ENCODE measurements at regions not wholly inside any gene's neighbourhood (a gene's known extent, or its start where the extent isn't known, plus 50 kb on each side); places are given as distances from the start of the nearest gene placed in this dataset.

- no peak for DNase-seq
- Histone ChIP-seq H3K79me1 (ENCODE audit: low read length) (no peaks in the 10 kb centered on the region), H3K4me1 (ENCODE audit: control insufficient read depth, low read depth, low read length) (no peaks in the 10 kb centered on the region), H3K9ac (ENCODE audit: low read length) (no peak overlapping the region), H3K27ac (ENCODE audit: low read depth, low read length) (no peak overlapping the region), H2BK5ac (ENCODE audit: low read length) (no peak overlapping the region), H2AK5ac (ENCODE audit: low read length) (no peak overlapping the region), H2BK120ac (ENCODE audit: low read depth, low read length) (no peak overlapping the region), H4K5ac (ENCODE audit: low read length) (no peak overlapping the region), H3K56ac (ENCODE audit: low read length) (no peak overlapping the region), H3K79me2 (ENCODE audit: control insufficient read depth, insufficient read depth, low read length) (no peaks in the 10 kb centered on the region), H2BK15ac (replicated peaks; ENCODE audit: low read depth) (no peak overlapping the region), H3K4me2 (ENCODE audit: low read length) (no peak overlapping the region), H3K36me3 (ENCODE audit: control insufficient read depth, insufficient read depth, low read length) (no peaks in the 10 kb centered on the region), H4K8ac (ENCODE audit: low read depth, low read length) (no peak overlapping the region), H3K4ac (ENCODE audit: low read depth, low read length) (no peak overlapping the region), H3K4me3 (ENCODE audit: low read length) (no peak overlapping the region), H3K18ac (ENCODE audit: low read length) (no peak overlapping the region), H3K23ac (ENCODE audit: low read length) (no peak overlapping the region), H3K27me3 (ENCODE audit: insufficient read depth, low read length, poor library complexity) (no peaks in the 10 kb centered on the region)
Measured at GRCh38 chr21:23316190-23316589, 2291.1 kb downstream of the MRPL39 start.

- no peak overlapping the region for H3K4me2 ChIP-seq (ENCODE audit: low read length)
- no peak overlapping the region for H3K27ac ChIP-seq (ENCODE audit: low read depth, low read length)
- no CpG with 5 or more reads among the region's 1 CpG for WGBS (ENCODE audit: extremely low coverage, insufficient coverage, low lambda C conversion rate)
- H3K18ac ChIP-seq (ENCODE audit: low read length), result no peak overlapping the region
- no peak overlapping the region for H4K8ac ChIP-seq (ENCODE audit: low read depth, low read length)
- H2BK15ac ChIP-seq (replicated peaks; ENCODE audit: low read depth), result no peak overlapping the region
- no peak overlapping the region for H3K23ac ChIP-seq (ENCODE audit: low read length)
- no peak overlapping the region for H2AK5ac ChIP-seq (ENCODE audit: low read length)
- H3K4ac ChIP-seq (ENCODE audit: low read depth, low read length), result no peak overlapping the region
- H3K4me3 ChIP-seq (ENCODE audit: low read length), result no peak overlapping the region
- no peaks in the 10 kb centered on the region for H3K79me2 ChIP-seq (ENCODE audit: control insufficient read depth, insufficient read depth, low read length)
- no peak overlapping the region for H3K9ac ChIP-seq (ENCODE audit: low read length)
- no peak overlapping the region for H3K56ac ChIP-seq (ENCODE audit: low read length)
- H2BK120ac ChIP-seq (ENCODE audit: low read depth, low read length), result no peak overlapping the region
- no peaks in the 10 kb centered on the region for H3K79me1 ChIP-seq (ENCODE audit: low read length)
- no peak overlapping the region for H2BK5ac ChIP-seq (ENCODE audit: low read length)
- no peak overlapping the region for H4K5ac ChIP-seq (ENCODE audit: low read length)
- no peak for DNase-seq
- no peaks in the 10 kb centered on the region for H3K27me3 ChIP-seq (ENCODE audit: insufficient read depth, low read length, poor library complexity)
- H3K4me1 ChIP-seq (ENCODE audit: control insufficient read depth, low read depth, low read length), result no peaks in the 10 kb centered on the region
- no peaks in the 10 kb centered on the region for H3K36me3 ChIP-seq (ENCODE audit: control insufficient read depth, insufficient read depth, low read length)
Measured at GRCh38 chr21:23308741-23309140, 2298.5 kb downstream of the MRPL39 start.

DNA sequence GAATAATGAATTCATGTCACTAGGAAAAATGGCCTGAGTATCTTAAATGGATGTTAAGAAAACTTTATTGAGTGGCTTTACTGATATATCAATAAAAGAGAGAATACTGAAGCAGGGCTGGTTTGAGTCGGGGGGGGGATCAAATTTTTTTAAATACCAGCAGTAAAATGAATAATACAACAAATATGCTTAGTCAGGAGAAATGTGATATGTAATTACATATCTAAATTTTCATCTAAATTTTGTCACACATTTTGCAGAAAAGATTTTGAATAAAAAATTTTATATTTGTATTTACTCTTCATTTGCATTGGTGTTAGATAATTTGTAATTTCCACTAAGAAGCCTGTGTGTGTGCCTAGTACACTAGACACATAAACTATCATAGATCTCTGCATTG, 2300.2 kb downstream of the MRPL39 start:
- H2BK15ac ChIP-seq (replicated peaks; ENCODE audit: low read depth), result no peak overlapping the region
- no peak overlapping the region for H2BK120ac ChIP-seq (ENCODE audit: low read depth, low read length)
- H3K79me1 ChIP-seq (ENCODE audit: low read length), result no peaks in the 10 kb centered on the region
- H3K56ac ChIP-seq (ENCODE audit: low read length), result no peak overlapping the region
- H3K4me1 ChIP-seq (ENCODE audit: control insufficient read depth, low read depth, low read length), result no peaks in the 10 kb centered on the region
- no peak overlapping the region for H2AK5ac ChIP-seq (ENCODE audit: low read length)
- no peak overlapping the region for H3K9ac ChIP-seq (ENCODE audit: low read length)
- no peak overlapping the region for H4K5ac ChIP-seq (ENCODE audit: low read length)
- H3K4ac ChIP-seq (ENCODE audit: low read depth, low read length), result no peak overlapping the region
- H3K79me2 ChIP-seq (ENCODE audit: control insufficient read depth, insufficient read depth, low read length), result no peaks in the 10 kb centered on the region
- no peak overlapping the region for H2BK5ac ChIP-seq (ENCODE audit: low read length)
- H3K18ac ChIP-seq (ENCODE audit: low read length), result no peak overlapping the region
- no peaks in the 10 kb centered on the region for H3K27me3 ChIP-seq (ENCODE audit: insufficient read depth, low read length, poor library complexity)
- H3K23ac ChIP-seq (ENCODE audit: low read length), result no peak overlapping the region
- no peak overlapping the region for H3K4me2 ChIP-seq (ENCODE audit: low read length)
- H4K8ac ChIP-seq (ENCODE audit: low read depth, low read length), result no peak overlapping the region
- no CpG with 5 or more reads among the region's 1 CpG for WGBS (ENCODE audit: extremely low coverage, insufficient coverage, low lambda C conversion rate)
- no peak for DNase-seq
- no peak overlapping the region for H3K27ac ChIP-seq (ENCODE audit: low read depth, low read length)
- H3K4me3 ChIP-seq (ENCODE audit: low read length), result no peak overlapping the region
- H3K36me3 ChIP-seq (ENCODE audit: control insufficient read depth, insufficient read depth, low read length), result no peaks in the 10 kb centered on the region

DNA sequence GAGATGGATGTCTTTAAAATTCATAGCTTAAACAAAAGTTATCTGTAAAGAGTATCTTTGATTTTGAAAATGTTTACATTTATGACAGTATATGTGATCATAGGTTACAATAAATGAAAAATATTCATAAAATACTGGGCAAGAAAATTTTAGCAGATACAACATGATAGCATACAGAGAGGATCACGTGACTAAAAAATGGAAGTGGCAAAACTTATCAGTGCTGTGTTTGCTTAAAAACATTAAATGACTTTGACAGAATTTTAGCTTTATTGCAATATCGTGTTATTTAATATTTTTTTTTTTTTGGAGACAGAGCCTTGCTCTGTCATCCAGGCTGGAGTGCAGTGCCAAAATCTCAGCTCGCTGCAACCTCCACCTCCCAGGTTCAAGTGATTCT, 2294.1 kb downstream of the NCAM2 start:
- H2BK5ac ChIP-seq (ENCODE audit: low read length), result no peak overlapping the region
- H3K4me3 ChIP-seq (ENCODE audit: low read length), result no peak overlapping the region
- no peak overlapping the region for H4K5ac ChIP-seq (ENCODE audit: low read length)
- WGBS (ENCODE audit: extremely low coverage, insufficient coverage, low lambda C conversion rate), result no CpG with 5 or more reads among the region's 3 CpGs
- H3K4ac ChIP-seq (ENCODE audit: low read depth, low read length), result no peak overlapping the region
- H2BK15ac ChIP-seq (replicated peaks; ENCODE audit: low read depth), result no peak overlapping the region
- H3K79me2 ChIP-seq (ENCODE audit: control insufficient read depth, insufficient read depth, low read length), result no peaks in the 10 kb centered on the region
- no peaks in the 10 kb centered on the region for H3K4me1 ChIP-seq (ENCODE audit: control insufficient read depth, low read depth, low read length)
- H3K18ac ChIP-seq (ENCODE audit: low read length), result no peak overlapping the region
- H3K27ac ChIP-seq (ENCODE audit: low read depth, low read length), result no peak overlapping the region
- H3K79me1 ChIP-seq (ENCODE audit: low read length), result no peaks in the 10 kb centered on the region
- no peak overlapping the region for H2BK120ac ChIP-seq (ENCODE audit: low read depth, low read length)
- no peak overlapping the region for H2AK5ac ChIP-seq (ENCODE audit: low read length)
- no peak for DNase-seq
- no peak overlapping the region for H3K56ac ChIP-seq (ENCODE audit: low read length)
- no peaks in the 10 kb centered on the region for H3K27me3 ChIP-seq (ENCODE audit: insufficient read depth, low read length, poor library complexity)
- no peak overlapping the region for H3K23ac ChIP-seq (ENCODE audit: low read length)
- H4K8ac ChIP-seq (ENCODE audit: low read depth, low read length), result no peak overlapping the region
- no peaks in the 10 kb centered on the region for H3K36me3 ChIP-seq (ENCODE audit: control insufficient read depth, insufficient read depth, low read length)
- no peak overlapping the region for H3K4me2 ChIP-seq (ENCODE audit: low read length)
- H3K9ac ChIP-seq (ENCODE audit: low read length), result no peak overlapping the region

GRCh38 chr21:23281917-23282316, 2283.7 kb downstream of the NCAM2 start:
- H2BK15ac ChIP-seq (replicated peaks; ENCODE audit: low read depth), result no peak overlapping the region
- H3K27me3 ChIP-seq (ENCODE audit: insufficient read depth, low read length, poor library complexity), result no peaks in the 10 kb centered on the region
- H3K79me1 ChIP-seq (ENCODE audit: low read length), result no peaks in the 10 kb centered on the region
- no peak overlapping the region for H2BK120ac ChIP-seq (ENCODE audit: low read depth, low read length)
- H3K18ac ChIP-seq (ENCODE audit: low read length), result no peak overlapping the region
- H3K79me2 ChIP-seq (ENCODE audit: control insufficient read depth, insufficient read depth, low read length), result no peaks in the 10 kb centered on the region
- H4K8ac ChIP-seq (ENCODE audit: low read depth, low read length), result no peak overlapping the region
- H3K4me3 ChIP-seq (ENCODE audit: low read length), result no peak overlapping the region
- H3K36me3 ChIP-seq (ENCODE audit: control insufficient read depth, insufficient read depth, low read length), result no peaks in the 10 kb centered on the region
- H3K4ac ChIP-seq (ENCODE audit: low read depth, low read length), result no peak overlapping the region
- no peak overlapping the region for H3K23ac ChIP-seq (ENCODE audit: low read length)
- no peak overlapping the region for H3K56ac ChIP-seq (ENCODE audit: low read length)
- H3K4me2 ChIP-seq (ENCODE audit: low read length), result no peak overlapping the region
- no CpG with 5 or more reads among the region's 2 CpGs for WGBS (ENCODE audit: extremely low coverage, insufficient coverage, low lambda C conversion rate)
- H2BK5ac ChIP-seq (ENCODE audit: low read length), result no peak overlapping the region
- DNase-seq, result no peak
- no peaks in the 10 kb centered on the region for H3K4me1 ChIP-seq (ENCODE audit: control insufficient read depth, low read depth, low read length)
- H4K5ac ChIP-seq (ENCODE audit: low read length), result no peak overlapping the region
- H3K27ac ChIP-seq (ENCODE audit: low read depth, low read length), result no peak overlapping the region
- no peak overlapping the region for H2AK5ac ChIP-seq (ENCODE audit: low read length)
- no peak overlapping the region for H3K9ac ChIP-seq (ENCODE audit: low read length)

- no peak overlapping the region for H3K23ac ChIP-seq (ENCODE audit: low read length)
- no peaks in the 10 kb centered on the region for H3K79me1 ChIP-seq (ENCODE audit: low read length)
- H3K18ac ChIP-seq (ENCODE audit: low read length), result no peak overlapping the region
- H2AK5ac ChIP-seq (ENCODE audit: low read length), result no peak overlapping the region
- no peak overlapping the region for H3K4me2 ChIP-seq (ENCODE audit: low read length)
- H3K4ac ChIP-seq (ENCODE audit: low read depth, low read length), result no peak overlapping the region
- H2BK15ac ChIP-seq (replicated peaks; ENCODE audit: low read depth), result no peak overlapping the region
- H2BK120ac ChIP-seq (ENCODE audit: low read depth, low read length), result no peak overlapping the region
- no peaks in the 10 kb centered on the region for H3K27me3 ChIP-seq (ENCODE audit: insufficient read depth, low read length, poor library complexity)
- H3K9ac ChIP-seq (ENCODE audit: low read length), result no peak overlapping the region
- no peak overlapping the region for H4K5ac ChIP-seq (ENCODE audit: low read length)
- no peak for DNase-seq
- no peaks in the 10 kb centered on the region for H3K36me3 ChIP-seq (ENCODE audit: control insufficient read depth, insufficient read depth, low read length)
- no peak overlapping the region for H4K8ac ChIP-seq (ENCODE audit: low read depth, low read length)
- H3K4me3 ChIP-seq (ENCODE audit: low read length), result no peak overlapping the region
- WGBS (ENCODE audit: extremely low coverage, insufficient coverage, low lambda C conversion rate), result no CpG with 5 or more reads among the region's 1 CpG
- no peak overlapping the region for H2BK5ac ChIP-seq (ENCODE audit: low read length)
- H3K79me2 ChIP-seq (ENCODE audit: control insufficient read depth, insufficient read depth, low read length), result no peaks in the 10 kb centered on the region
- no peaks in the 10 kb centered on the region for H3K4me1 ChIP-seq (ENCODE audit: control insufficient read depth, low read depth, low read length)
- no peak overlapping the region for H3K27ac ChIP-seq (ENCODE audit: low read depth, low read length)
- H3K56ac ChIP-seq (ENCODE audit: low read length), result no peak overlapping the region
Measured at GRCh38 chr21:23249760-23250159, 2251.6 kb downstream of the NCAM2 start.
